CD14-positive monocyte (primary cell): ENCODE measurements at regions not wholly inside any gene's neighbourhood (a gene's known extent, or its start where the extent isn't known, plus 50 kb on each side); places are given as distances from the start of the nearest gene placed in this dataset.

Experiments
- DNase-seq, 3 donors: peaks; one replicate each; pipeline ENCODE4 v3.0.0-alpha.2; 2011 to 2022
- H2AFZ ChIP-seq: 2 replicates; pipeline ENCODE4 v1.6.0; 2012; ENCODE audit warnings: mild to moderate bottlenecking, low read depth, low read length, inconsistent platforms; ENCODE audit not compliant: insufficient read depth, poor library complexity, severe bottlenecking
- H3K27ac ChIP-seq, 2 donors: 1 replicate in 1 of 2; 2 replicates in 1 of 2; pipeline ENCODE4 v1.5.1; 2012 to 2013; ENCODE audit warnings: low read length in 2 of 2, control low read depth in 1 of 2, inconsistent platforms in 1 of 2, low read depth in 1 of 2, mild to moderate bottlenecking in 1 of 2
- H3K27me3 ChIP-seq, 2 donors: one replicate each; pipeline versions ENCODE4 v1.6.0 to v1.6.1; 2011 to 2013; ENCODE audit warnings: low read length in 2 of 2; ENCODE audit not compliant: control insufficient read depth in 2 of 2, insufficient read depth in 2 of 2
- H3K36me3 ChIP-seq, 2 donors: replicated peaks in 1 of 2; 1 replicate in 1 of 2; 2 replicates in 1 of 2; pipeline versions ENCODE4 v1.5.1 to v1.6.1; 2012 to 2013; ENCODE audit warnings: low read length in 2 of 2, control low read depth in 1 of 2, inconsistent platforms in 1 of 2, mild to moderate bottlenecking in 1 of 2; ENCODE audit not compliant: insufficient read depth in 2 of 2, control insufficient read depth in 1 of 2
- H3K4me1 ChIP-seq, 2 donors: 1 replicate in 1 of 2; 2 replicates in 1 of 2; pipeline versions ENCODE4 v1.5.1 to v1.6.1; 2012 to 2013; ENCODE audit warnings: low read length in 2 of 2, control low read depth in 1 of 2, inconsistent platforms in 1 of 2, mild to moderate bottlenecking in 1 of 2, moderate library complexity in 1 of 2; ENCODE audit not compliant: insufficient read depth in 2 of 2, control insufficient read depth in 1 of 2
- H3K4me2 ChIP-seq: replicated peaks from 2 replicates; pipeline ENCODE3; 2012; ENCODE audit warnings: low read length, moderate library complexity, mild to moderate bottlenecking; ENCODE audit not compliant: poor library complexity, severe bottlenecking; ENCODE audit errors: extremely low read depth
- H3K4me3 ChIP-seq, 3 experiments: fragments of 200-600 bp in 1 of 3; sonication (generic) in 1 of 3; replicated peaks in 1 of 3; 1 replicate in 2 of 3; 2 replicates in 1 of 3; pipeline ENCODE4 v1.5.1; 2011 to 2013; ENCODE audit warnings: low read length in 3 of 3, mild to moderate bottlenecking in 3 of 3, control low read depth in 2 of 3, low read depth in 2 of 3, inconsistent platforms in 1 of 3, moderate library complexity in 1 of 3
- H3K79me2 ChIP-seq: 2 replicates; pipeline ENCODE4 v1.6.0; 2012; ENCODE audit warnings: mild to moderate bottlenecking, control low read depth, inconsistent platforms, low read length, moderate library complexity; ENCODE audit not compliant: insufficient read depth
- H3K9ac ChIP-seq: 2 replicates; pipeline ENCODE4 v1.6.0; 2017; ENCODE audit warnings: low read length, mild to moderate bottlenecking; ENCODE audit not compliant: insufficient read depth, poor library complexity, severe bottlenecking
- H3K9me3 ChIP-seq, 2 donors: replicated peaks in 1 of 2; 1 replicate in 1 of 2; 2 replicates in 1 of 2; pipeline versions ENCODE4 v1.5.1 to v1.6.1; 2012 to 2013; ENCODE audit warnings: low read length in 2 of 2, control low read depth in 1 of 2; ENCODE audit not compliant: control insufficient read depth in 1 of 2, insufficient read depth in 1 of 2
- H4K20me1 ChIP-seq: 2 replicates; pipeline ENCODE4 v1.6.0; 2012; ENCODE audit warnings: mild to moderate bottlenecking, low read length, control low read depth, moderate library complexity; ENCODE audit not compliant: insufficient read depth
- H3K27ac Mint-ChIP-seq, 7 donors: one replicate each; pipeline ENCODE4 v1.8.0; 2020; ENCODE audit warnings: mild to moderate bottlenecking in 7 of 7, mixed read lengths in 7 of 7, moderate library complexity in 6 of 7, inconsistent platforms in 2 of 7
- H3K27me3 Mint-ChIP-seq, 3 donors: one replicate each; pipeline ENCODE4 v1.8.0; 2021 to 2022; ENCODE audit warnings: low read depth in 3 of 3, mild to moderate bottlenecking in 3 of 3, mixed read lengths in 3 of 3, moderate library complexity in 3 of 3, inconsistent platforms in 1 of 3
- H3K36me3 Mint-ChIP-seq, 2 donors: one replicate each; pipeline ENCODE4 v1.8.0; 2020; ENCODE audit warnings: mixed read lengths in 2 of 2, inconsistent platforms in 1 of 2, mild to moderate bottlenecking in 1 of 2
- H3K4me1 Mint-ChIP-seq: one replicate; pipeline ENCODE4 v1.8.0; 2020; ENCODE audit warnings: mild to moderate bottlenecking, mixed read lengths
- H3K4me3 Mint-ChIP-seq, 2 donors: one replicate each; pipeline ENCODE4 v1.8.0; 2020; ENCODE audit warnings: mild to moderate bottlenecking in 2 of 2, mixed read lengths in 2 of 2, moderate library complexity in 1 of 2
- H3K9me3 Mint-ChIP-seq, 7 donors: one replicate each; pipeline ENCODE4 v1.8.0; 2020 to 2022; ENCODE audit warnings: mixed read lengths in 7 of 7, mild to moderate bottlenecking in 6 of 7, moderate library complexity in 6 of 7, inconsistent platforms in 2 of 7
- WGBS: methylation state at CpG from one replicate; pipeline ENCODE4 v1.1.5; 2013; ENCODE audit warnings: missing lambda C conversion rate; ENCODE audit not compliant: insufficient coverage; 5-methylcytosine and 5-hydroxymethylcytosine counted together
- intact Hi-C, 2 donors: fragments of 100-400 bp; cut with micrococcal nuclease; formaldehyde crosslinking; loops; one replicate each; pipeline versions ENCODE4 v1.15.0 to v1.15.1; 2023
- TF ChIP-seq, protein P1 (sequence below): fragments of 200-600 bp; IDR thresholded peaks from one replicate; pipeline ENCODE4 v1.8.0; 2022; ENCODE audit warnings: antibody characterized with exemption, mild to moderate bottlenecking

DNA sequence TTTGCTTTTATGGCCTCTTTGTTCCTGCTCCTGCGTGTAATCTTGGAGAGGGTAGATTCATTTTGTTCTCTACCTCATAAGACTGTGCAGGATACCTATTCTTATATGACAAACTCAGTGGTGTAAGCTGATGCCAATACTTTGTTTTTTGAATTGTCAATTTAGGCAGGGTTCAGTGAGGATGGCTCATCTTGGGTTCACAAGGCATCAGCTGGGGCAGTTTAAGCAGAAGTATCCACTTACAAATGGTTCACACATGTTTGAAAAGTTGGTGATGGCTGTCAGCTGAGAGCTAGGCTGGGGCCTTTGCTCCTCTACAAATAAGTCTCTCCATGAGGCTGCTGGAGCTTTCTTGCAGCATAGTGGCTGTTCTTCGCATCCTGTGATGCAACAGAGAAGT lies 920.6 kb upstream of the PIK3C3 start:
- Histone ChIP-seq H2AFZ (no peak overlapping the region), H3K9me3 (peaks cover 4 to 5% of the 10 kb centered on the region in 2 donors), H4K20me1 (no peaks in the 10 kb centered on the region), H3K27ac (no peak overlapping the region), H3K4me3 (no peak overlapping the region), H3K36me3 (no peaks in the 10 kb centered on the region), H3K79me2 (no peaks in the 10 kb centered on the region), H3K4me2 (no peak overlapping the region), H3K27me3 (no peaks in the 10 kb centered on the region), H3K4me1 (no peaks in the 10 kb centered on the region), H3K9ac (no peak overlapping the region)
- Mint-ChIP-seq H3K27me3 (no peaks in the 10 kb centered on the region), H3K36me3 (no peaks in the 10 kb centered on the region), H3K9me3 (peaks cover 0 to 2% (median 0%) of the 10 kb centered on the region in 7 donors), H3K4me1 (no peaks in the 10 kb centered on the region), H3K27ac (no peak overlapping the region), H3K4me3 (no peak overlapping the region)
- TF ChIP-seq, protein P1, sequence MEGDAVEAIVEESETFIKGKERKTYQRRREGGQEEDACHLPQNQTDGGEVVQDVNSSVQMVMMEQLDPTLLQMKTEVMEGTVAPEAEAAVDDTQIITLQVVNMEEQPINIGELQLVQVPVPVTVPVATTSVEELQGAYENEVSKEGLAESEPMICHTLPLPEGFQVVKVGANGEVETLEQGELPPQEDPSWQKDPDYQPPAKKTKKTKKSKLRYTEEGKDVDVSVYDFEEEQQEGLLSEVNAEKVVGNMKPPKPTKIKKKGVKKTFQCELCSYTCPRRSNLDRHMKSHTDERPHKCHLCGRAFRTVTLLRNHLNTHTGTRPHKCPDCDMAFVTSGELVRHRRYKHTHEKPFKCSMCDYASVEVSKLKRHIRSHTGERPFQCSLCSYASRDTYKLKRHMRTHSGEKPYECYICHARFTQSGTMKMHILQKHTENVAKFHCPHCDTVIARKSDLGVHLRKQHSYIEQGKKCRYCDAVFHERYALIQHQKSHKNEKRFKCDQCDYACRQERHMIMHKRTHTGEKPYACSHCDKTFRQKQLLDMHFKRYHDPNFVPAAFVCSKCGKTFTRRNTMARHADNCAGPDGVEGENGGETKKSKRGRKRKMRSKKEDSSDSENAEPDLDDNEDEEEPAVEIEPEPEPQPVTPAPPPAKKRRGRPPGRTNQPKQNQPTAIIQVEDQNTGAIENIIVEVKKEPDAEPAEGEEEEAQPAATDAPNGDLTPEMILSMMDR, result no peak
- DNase-seq, result no peak
- WGBS, result no CpG with 5 or more reads among the region's 2 CpGs
- intact Hi-C loops, result no loop called here

DNA sequence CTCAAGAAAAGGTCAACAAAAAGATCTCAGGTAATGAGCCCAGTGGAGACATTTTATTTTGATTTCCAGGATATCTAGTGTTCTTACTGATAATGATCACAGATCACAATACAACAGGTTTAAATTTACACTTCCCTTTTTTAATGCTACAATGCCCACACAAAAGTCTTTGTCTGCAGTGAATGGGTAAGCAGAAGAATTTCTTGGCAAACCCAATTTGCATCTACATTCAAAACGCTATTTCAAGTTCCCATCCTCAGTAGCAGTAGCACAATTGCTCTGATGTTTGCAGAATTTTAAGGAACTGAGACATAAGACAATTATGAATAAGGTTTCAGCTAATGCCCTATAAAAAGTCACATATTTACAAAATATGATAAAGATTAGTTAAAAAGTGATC lies 929.4 kb upstream of the PIK3C3 start:
- TF ChIP-seq, protein P1, result no peak
- H3K4me3 ChIP-seq, result no peak overlapping the region
- Mint-ChIP-seq H3K4me3 (no peak overlapping the region), H3K9me3 (peaks cover 0 to 2% (median 0%) of the 10 kb centered on the region in 7 donors), H3K27ac (no peak overlapping the region), H3K27me3 (no peaks in the 10 kb centered on the region), H3K36me3 (no peaks in the 10 kb centered on the region), H3K4me1 (no peaks in the 10 kb centered on the region)
- H3K27ac ChIP-seq, result no peak overlapping the region
- H3K4me1 ChIP-seq, result no peaks in the 10 kb centered on the region
- H3K36me3 ChIP-seq, result no peaks in the 10 kb centered on the region
- H3K4me2 ChIP-seq, result no peak overlapping the region
- WGBS, result no CpG with 5 or more reads among the region's 1 CpG
- no peaks in the 10 kb centered on the region for H4K20me1 ChIP-seq
- no peaks in the 10 kb centered on the region for H3K79me2 ChIP-seq
- H3K27me3 ChIP-seq, result no peaks in the 10 kb centered on the region
- intact Hi-C loops, result no loop called here
- H2AFZ ChIP-seq, result no peak overlapping the region
- no peak for DNase-seq
- H3K9ac ChIP-seq, result no peak overlapping the region
- no peaks in the 10 kb centered on the region for H3K9me3 ChIP-seq
